ENCODE measurements at regions not wholly inside any gene's neighbourhood (a gene's known extent, or its start where the extent isn't known, plus 50 kb on each side); places are given as distances from the start of the nearest gene placed in this dataset.

GRCh38 chr10:6313111-6313895 lies 110.6 kb downstream of the PFKFB3 start:
- TF ChIP-seq CTCF (IDR thresholded peaks at IDR 0.05; ENCODE audit: extremely low read depth in 1 of 2, insufficient read depth in 1 of 2, low read depth in 1 of 2, low read length in 2 of 2): no peak
- TF ChIP-seq POLR2AphosphoS5 (IDR thresholded peaks at IDR 0.05; ENCODE audit: insufficient read depth, low read depth, low read length): no peak

Data from endothelial cell of umbilical vein (primary cell).